Right renal cortex interstitium (tissue), 3 donors: ENCODE measurements at regions not wholly inside any gene's neighbourhood (a gene's known extent, or its start where the extent isn't known, plus 50 kb on each side); places are given as distances from the start of the nearest gene placed in this dataset.

Source experiments
- DNase-seq, 3 donors: peaks; one replicate each; pipeline ENCODE4 v3.0.0-alpha.2; 2013; ENCODE audit warnings: low read depth in 3 of 3, low spot score in 2 of 3

GRCh38 chr3:76161856-76162255 is 376.5 kb upstream of the ZNF717 start:
- DNase-seq, result no peak

- DNase-seq, result no peak
These were observed 386.3 kb upstream of the ZNF717 start for GRCh38 chr3:76171647-76172046.

- no peak for DNase-seq
These were observed 392.3 kb upstream of the ZNF717 start for GRCh38 chr3:76177610-76178009.

DNA sequence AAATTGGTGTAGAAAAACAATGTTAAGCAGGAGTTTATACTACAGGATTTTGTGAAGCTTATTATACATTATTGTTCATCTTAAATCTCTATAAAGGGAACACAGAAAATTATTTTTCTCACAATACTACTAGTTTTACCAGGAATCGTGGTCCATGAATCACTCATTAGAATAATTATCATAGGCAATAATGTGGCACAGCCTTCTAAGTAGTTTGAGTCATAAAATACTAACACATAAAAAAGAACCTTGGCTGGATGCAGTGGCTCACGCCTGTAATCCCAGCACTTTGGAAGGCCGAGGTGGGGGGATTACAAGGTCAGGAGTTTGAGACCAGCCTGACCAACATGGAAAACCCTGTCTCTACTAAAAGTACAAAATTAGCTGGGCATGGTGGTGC is 393.1 kb upstream of the ZNF717 start:
- DNase-seq, result no peak

GRCh38 chr3:76181213-76181612 is 395.9 kb upstream of the ZNF717 start:
- no peak for DNase-seq

GRCh38 chr3:76198086-76198485 is 412.7 kb upstream of the ZNF717 start:
- no peak for DNase-seq

DNA sequence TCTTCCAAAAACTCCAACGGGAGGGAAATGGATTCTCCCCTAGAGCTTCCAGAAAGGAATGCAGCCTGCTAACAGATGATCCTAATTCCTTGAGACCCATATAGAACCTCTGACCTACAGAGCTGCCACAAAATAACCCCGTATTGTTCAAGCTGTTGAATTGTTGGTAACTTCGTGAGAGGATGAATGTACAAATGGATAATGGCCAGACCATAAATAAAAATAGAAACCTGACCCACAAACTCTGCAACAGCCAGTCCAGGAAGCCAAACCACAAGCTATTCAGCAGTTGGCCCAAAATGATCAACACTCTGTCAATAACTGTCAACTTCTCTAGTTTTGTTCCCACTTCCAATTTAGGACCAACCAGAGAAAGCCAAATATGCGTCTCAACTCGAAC is 414.0 kb upstream of the ZNF717 start:
- no peak for DNase-seq

DNA sequence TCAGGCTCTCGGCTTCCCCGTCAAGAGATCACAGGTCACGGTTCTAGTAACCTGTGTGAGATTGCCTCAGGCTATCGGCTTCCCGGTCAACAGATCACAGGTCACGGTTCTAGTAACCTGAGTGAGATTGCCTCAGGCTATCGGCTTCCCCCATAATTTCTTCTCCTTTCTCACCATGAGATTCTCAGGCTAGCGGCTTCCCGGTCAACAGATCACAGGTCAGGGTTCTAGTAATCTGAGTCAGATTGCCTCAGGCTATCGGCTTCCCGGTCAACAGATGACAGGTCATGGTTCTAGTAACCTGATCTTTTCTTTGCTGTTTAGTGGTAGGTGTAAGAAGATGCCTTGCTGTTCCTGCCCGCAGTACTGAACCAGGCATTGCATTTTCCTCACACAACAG is 418.2 kb upstream of the ZNF717 start:
- DNase-seq, result no peak

DNA sequence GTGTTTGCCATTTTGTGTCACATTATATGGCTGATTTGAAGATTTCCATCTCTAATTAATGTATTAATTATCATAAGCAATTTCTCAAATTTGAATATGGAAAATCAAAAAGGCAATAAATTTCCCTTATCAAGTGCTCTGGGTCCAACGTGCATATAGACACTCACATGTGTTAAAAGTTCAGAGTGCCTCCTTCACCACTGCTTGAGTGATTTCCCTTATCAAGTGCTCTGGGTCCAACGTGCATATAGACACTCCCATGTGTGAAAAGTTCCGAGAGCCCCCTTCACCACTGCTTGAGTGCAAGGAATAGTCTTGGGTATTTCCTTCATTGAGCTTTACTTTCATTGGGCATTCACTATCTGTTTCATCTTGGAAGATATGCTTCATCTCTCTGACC is 421.0 kb upstream of the ZNF717 start:
- DNase-seq, result no peak

DNA sequence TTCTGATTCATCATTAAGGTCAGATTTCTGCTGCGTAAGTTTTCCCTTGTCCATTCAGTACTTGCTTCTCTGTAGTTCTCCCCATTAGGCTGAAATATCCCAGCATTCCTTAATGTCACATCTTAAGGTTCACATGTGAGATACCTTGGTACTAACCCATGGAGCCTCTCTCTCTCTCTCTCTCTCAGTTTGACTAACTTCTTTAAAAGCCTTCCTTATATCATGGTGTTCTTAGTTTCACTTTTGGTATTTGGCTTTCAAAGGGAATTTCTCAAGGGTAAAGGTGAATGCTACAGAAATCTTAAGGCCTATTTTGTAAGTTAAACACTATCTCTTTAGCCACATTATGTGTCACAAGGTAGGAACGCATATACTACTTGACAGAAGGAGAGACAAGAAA is 427.3 kb upstream of the ZNF717 start:
- DNase-seq, result no peak

DNA sequence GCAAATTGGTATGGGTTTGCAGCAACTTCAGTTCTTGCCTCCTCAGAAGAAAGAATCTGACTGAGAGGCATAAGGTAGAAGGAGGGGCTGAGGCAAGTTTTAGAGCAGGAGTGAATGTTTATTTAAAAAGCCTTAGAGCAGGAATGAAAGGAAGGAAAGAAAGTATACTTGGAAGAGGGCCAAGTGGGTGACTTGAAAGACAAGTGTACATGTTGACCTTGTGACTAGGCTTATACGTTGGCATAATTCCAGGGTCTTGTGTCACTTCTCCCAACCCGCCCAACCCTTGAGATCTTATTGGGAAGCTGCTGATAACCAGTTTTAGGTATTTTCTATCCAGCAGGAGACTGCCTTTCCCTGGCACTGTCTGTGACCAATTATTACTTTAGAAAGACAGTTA is 436.9 kb upstream of the ZNF717 start:
- DNase-seq, result no peak

DNA sequence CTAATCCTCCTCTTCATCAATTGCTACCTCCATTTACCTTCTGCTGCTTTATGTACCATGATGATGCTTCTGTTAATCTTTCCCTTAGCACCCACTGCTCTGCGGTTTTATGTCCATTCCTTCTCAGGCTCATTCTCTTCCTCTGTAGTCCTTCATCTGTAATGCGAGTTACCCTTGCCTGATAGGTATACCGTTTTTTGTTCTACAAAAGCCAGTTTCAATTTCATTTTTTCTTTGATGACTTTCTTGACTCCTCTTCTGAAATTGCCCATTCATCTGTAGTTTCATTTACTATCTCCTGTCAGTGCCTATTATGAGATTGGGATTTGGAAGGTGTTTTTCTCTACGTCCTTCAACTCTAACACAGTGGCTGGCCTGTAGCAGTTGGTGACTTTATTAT is 445.9 kb upstream of the ZNF717 start:
- no peak for DNase-seq

DNA sequence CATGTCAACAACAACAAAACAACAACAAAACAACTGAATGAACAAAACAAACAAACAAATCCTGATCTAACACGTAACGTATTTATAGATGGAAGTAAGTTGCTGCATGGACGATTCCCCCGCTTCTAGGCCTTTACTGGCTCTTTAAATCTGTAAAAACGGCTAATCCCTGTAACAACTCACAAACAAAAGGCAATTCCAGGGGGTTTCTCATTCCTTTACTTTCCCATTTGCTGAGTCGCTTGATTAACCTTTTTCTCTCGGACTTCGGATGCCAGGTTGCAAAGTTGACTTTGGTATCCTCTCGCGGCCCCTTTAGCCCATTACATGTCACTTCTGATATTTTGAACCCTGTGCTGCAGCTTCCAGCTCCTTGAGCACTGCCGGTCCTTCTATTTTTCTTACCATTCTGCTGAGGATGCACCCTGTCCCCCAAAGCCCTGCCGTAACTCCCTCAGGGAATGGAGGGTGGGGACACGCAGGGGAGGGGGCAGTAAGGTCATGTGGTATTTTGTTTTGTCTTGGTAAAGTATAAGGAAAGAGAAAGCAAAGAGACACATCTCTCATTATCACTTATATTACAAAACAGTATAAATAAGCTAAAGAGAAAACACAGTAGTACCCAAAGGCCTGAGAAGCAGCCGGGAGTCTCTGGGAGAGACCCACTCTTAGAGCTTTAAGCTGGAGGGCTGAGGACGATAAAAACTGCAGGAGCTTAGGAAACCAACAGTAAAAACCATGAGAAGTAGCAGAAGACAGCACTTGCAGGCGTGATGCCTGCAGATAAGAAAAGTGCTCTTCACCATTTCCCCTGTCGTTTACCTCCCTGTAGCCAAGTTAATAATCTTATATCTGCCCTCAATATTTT is 457.8 kb upstream of the ZNF717 start:
- DNase-seq, result no peak

GRCh38 chr3:76245073-76245472 is 459.7 kb upstream of the ZNF717 start:
- DNase-seq, result no peak

GRCh38 chr3:76245622-76246021 is 460.3 kb upstream of the ZNF717 start:
- no peak for DNase-seq

DNA sequence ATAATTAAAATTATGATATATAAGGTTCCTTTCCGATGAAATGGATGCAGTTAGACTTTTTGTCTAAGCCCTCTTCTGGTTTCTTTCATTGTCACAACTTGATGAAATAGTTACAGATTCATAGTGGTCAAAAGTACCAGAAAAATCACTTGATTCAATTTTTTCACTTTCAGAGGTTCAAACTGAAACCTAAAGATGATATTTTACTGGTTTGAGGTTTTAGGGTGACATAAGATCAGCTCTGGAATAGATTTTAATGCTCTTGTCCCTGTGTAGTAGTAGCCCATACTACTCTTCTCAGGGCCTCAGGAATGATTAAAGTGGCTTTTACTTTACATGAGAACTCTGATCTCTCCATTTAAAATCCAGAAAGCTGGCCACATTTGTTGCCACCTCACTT is 479.1 kb upstream of the ZNF717 start:
- DNase-seq, result no peak

DNA sequence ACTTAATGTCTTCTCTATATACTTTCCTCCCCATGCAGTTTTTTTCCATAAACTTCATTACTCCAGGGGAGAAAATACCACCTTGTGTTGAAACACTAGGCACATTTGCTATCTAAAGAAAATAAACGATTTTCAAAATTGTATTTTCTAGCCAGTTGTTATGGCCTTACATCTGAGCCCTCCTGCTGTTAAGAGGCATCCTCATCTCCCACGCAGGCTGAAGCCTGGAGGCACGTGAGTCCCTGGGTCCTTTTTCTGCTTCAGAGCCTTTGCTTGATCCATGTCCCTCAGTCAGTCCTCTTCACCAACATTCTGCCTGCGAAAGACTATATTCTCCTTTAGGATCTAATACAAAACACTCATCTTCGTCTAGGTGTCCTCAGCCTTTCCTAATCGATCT is 479.6 kb upstream of the ZNF717 start:
- DNase-seq, result no peak

DNA sequence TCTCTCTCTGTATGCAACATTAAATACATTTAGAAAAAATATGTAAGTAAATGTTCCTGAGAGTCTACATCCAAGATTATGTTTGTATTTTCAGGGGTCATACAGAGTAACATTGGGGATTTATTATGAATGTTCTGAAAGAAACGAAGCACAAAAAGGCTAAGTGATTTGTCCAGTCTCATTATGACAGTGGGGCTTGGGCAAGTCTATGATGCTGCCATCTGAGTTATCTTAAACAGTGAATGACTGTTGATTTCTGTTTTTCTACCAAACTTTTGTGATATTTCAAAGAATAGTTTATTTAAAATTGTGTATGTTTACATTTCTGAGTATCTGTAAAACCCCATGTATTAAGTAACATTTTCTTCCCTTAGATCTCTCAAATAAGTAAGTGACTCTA is 481.2 kb upstream of the ZNF717 start:
- no peak for DNase-seq

- DNase-seq, result peak in 1 of 3 donors; percentile 30
These were observed 482.6 kb upstream of the ZNF717 start for GRCh38 chr3:76267851-76268380.

DNA sequence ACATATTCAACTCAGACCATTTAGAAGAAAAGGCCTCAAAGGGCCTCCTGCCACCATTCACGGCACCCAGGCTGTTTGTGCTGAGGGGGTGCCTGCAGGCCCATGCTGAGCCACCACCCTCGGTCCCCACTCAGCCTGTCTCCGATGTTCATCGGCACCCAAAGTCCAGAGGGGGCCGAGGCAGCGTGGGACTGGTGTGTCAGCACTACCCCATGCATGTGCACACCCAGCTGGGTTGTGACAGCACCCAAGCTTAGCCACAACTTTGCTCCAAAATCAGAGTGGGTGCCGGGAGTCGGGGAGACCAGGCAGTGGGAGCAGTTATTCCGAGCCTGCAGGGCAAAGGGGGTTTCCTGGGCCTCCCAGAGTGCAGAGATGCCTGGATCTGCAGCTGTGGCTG is 508.5 kb upstream of the ZNF717 start:
- no peak for DNase-seq

GRCh38 chr3:76300746-76301145 is 515.4 kb upstream of the ZNF717 start:
- no peak for DNase-seq

DNA sequence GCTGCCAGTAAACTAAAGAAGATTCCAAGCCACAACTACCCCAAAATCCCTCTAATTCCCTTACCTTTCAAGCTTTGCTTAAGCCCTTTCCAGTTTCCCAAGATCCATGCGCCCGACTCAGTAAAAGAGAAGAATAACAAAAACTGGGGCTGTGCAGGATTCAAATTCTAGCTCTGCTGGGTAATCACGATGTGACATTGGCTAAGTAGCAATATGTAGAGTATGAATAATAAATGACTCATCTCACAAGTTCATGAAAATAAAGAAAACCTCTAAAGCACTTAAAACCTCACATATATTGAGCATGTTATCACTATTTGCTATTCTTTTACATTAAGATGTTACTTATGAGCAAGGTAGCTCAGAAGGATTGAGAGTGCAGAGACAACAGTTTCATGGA is 522.2 kb upstream of the ZNF717 start:
- no peak for DNase-seq

DNA sequence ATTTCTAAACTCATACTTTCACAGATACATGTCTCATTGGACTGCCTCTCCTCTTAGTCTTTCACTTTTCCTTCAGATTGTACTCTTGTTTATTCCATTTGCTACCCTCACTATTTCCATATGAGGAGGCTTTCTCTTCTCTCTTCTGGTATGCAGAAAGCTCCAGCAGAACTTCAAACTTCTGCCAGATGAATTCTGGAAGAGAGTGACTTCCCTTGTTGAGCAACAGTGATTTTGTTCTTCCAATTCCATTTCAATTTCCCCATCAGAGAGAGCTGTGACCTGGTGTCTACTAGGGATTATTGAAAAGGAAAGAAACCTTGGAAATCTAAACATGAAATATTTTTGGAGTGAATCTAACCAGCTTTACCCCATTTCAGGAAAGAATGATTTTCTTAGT is 523.2 kb upstream of the ZNF717 start:
- no peak for DNase-seq
